GF-D8 (cell line): ENCODE measurements at regions not wholly inside any gene's neighbourhood (a gene's known extent, or its start where the extent isn't known, plus 50 kb on each side); places are given as distances from the start of the nearest gene placed in this dataset.

Source experiments
- DNase-seq: peaks from one replicate; lab custom pipeline; 2025; lab: John Stamatoyannopoulos, UW

- peak; percentile 75 for DNase-seq
Observed at GRCh38 chr6:105793130-105793529, 293.0 kb upstream of the PRDM1 start.

- no peak for DNase-seq
Observed at GRCh38 chr6:105791583-105792318, 294.4 kb upstream of the PRDM1 start.

- DNase-seq, result no peak
Observed at GRCh38 chr6:105791179-105791578, 295.0 kb upstream of the PRDM1 start.

GRCh38 chr6:105790635-105791034, 295.5 kb upstream of the PRDM1 start:
- no peak for DNase-seq

GRCh38 chr6:105789935-105790334, 296.2 kb upstream of the PRDM1 start:
- DNase-seq, result no peak

- no peak for DNase-seq
Observed at GRCh38 chr6:105787747-105788146, 298.4 kb upstream of the PRDM1 start.

GRCh38 chr6:105786890-105787655, 299.1 kb upstream of the PRDM1 start:
- DNase-seq, result no peak

GRCh38 chr6:105786449-105786848, 299.7 kb upstream of the PRDM1 start:
- DNase-seq, result peak; percentile 56

GRCh38 chr6:105785066-105785811, 300.9 kb upstream of the PRDM1 start:
- DNase-seq, result peak; percentile 93

GRCh38 chr6:105784179-105784578, 302.0 kb upstream of the PRDM1 start:
- no peak for DNase-seq

- DNase-seq, result peak; percentile 13
Observed at GRCh38 chr6:105783333-105783935, 302.7 kb upstream of the PRDM1 start.

GRCh38 chr6:105781915-105782314, 304.2 kb upstream of the PRDM1 start:
- no peak for DNase-seq

GRCh38 chr6:105781248-105781647, 304.9 kb upstream of the PRDM1 start:
- no peak for DNase-seq

GRCh38 chr6:105780146-105780860, 305.8 kb upstream of the PRDM1 start:
- DNase-seq, result no peak

GRCh38 chr6:105779110-105779509, 307.0 kb upstream of the PRDM1 start:
- DNase-seq, result peak; percentile 48

- DNase-seq, result no peak
Observed at GRCh38 chr6:105775095-105775494, 311.0 kb upstream of the PRDM1 start.

- DNase-seq, result no peak
Observed at GRCh38 chr6:105774247-105774646, 311.9 kb upstream of the PRDM1 start.

GRCh38 chr6:105771313-105771970, 314.7 kb upstream of the PRDM1 start:
- no peak for DNase-seq

GRCh38 chr6:105769987-105770386, 316.1 kb upstream of the PRDM1 start:
- DNase-seq, result no peak

GRCh38 chr6:105769197-105769596, 316.9 kb upstream of the PRDM1 start:
- no peak for DNase-seq

- DNase-seq, result no peak
Observed at GRCh38 chr6:105767541-105767940, 318.6 kb upstream of the PRDM1 start.
